NCI-H2171 (cell line): ENCODE measurements at regions not wholly inside any gene's neighbourhood (a gene's known extent, or its start where the extent isn't known, plus 50 kb on each side); places are given as distances from the start of the nearest gene placed in this dataset.

Experiments
- DNase-seq: peaks from one replicate; lab custom pipeline; 2025; lab: John Stamatoyannopoulos, UW

DNA sequence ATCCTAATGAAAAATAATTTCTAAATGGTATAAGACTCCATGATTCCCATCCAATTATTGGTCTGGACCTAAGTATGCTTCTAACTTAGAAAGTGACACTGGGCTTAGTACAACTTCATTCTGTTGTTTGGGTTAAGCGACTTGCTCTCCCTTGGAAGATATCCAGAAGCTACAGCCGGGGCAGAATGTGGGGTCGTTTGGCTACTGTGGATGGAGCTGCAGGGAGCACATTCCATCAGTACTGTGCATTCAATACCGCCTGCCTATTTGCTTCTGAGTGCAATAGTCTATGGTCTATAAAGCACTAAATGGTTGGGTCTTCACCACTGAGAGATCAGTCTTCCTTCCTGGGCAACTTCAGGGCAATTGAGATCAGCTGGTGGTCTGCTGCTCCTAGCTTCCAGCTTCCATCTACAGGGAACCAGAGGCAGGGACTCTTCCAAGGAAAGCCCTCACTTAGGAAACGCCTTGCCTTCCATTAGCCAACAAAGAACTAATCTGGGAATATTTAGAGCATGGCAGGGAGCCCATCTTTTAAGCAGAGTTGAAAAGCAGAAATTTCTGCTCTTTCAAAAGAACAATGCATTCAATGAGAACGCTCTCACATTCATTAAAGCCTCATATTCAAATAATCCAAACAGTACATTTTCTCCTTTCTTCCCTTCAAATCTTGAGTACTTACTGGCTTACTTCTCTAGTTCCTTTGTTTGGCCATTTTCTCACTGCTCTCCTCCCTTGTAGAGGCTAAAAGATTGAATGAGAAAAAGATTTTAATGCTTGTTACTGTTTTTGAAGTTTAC lies 1049.9 kb upstream of the TENM3 start:
- DNase-seq: no peak

GRCh38 chr4:181194096-181194495 lies 1049.1 kb upstream of the TENM3 start:
- no peak for DNase-seq

GRCh38 chr4:181200076-181200475 lies 1043.1 kb upstream of the TENM3 start:
- no peak for DNase-seq

- DNase-seq: no peak
Observed at GRCh38 chr4:181202240-181202639, 1041.0 kb upstream of the TENM3 start.

DNA sequence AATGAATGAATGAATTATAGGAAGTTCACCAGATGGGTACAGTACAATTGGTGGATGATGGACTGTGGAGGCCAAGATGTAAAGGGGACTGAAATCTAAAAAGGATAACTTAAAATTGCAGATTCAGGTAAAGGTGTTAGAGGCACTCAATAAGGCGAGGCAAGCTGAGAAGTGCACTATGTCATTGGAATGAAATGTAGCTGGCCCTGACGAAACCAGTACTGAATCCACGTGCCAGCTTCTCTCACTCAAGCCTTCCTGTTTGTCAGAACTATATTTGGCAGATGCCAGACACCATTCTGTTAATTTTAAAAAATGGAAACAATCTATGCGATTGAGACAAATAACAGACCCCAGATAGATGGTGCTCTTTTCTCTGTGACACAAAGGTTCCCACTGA lies 1039.1 kb upstream of the TENM3 start:
- no peak for DNase-seq

DNA sequence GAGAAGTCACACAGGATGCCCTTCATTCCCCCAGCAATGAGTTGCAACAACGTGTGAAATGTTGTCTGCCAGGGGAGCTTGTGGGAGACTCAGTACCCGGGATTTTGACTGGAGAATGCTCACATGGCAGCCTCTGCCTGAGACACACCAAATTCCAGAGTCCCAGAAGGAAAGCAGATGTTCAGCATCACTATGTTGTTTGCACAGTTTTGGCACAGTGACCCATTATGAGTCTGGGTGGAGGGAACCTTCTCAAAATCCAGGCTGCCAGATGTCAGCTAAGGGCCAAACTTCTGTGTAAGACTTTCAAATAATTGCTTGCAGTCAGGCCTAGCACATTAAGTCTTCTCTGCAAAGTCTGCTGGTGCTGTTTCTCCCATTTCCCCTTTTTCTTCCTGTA lies 1029.7 kb upstream of the TENM3 start:
- DNase-seq: no peak

DNA sequence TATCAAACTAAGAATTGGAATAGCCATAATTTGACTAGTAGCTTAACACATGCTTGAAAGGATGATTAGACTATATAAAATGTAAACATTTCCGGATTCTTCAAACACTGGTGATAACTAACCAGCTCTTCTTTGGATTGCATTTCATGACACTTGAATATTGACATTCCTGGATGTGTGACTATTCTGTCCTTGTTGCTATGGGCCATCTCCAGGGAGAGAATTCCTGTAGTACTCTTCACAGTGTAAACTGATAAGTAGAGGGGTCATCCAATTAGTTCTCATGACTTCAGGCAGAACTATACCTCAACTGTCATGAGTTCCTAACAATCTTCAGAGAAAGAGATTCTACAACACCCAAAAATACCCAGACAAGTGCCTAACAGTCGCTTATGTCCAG lies 1026.7 kb upstream of the TENM3 start:
- DNase-seq: no peak

DNA sequence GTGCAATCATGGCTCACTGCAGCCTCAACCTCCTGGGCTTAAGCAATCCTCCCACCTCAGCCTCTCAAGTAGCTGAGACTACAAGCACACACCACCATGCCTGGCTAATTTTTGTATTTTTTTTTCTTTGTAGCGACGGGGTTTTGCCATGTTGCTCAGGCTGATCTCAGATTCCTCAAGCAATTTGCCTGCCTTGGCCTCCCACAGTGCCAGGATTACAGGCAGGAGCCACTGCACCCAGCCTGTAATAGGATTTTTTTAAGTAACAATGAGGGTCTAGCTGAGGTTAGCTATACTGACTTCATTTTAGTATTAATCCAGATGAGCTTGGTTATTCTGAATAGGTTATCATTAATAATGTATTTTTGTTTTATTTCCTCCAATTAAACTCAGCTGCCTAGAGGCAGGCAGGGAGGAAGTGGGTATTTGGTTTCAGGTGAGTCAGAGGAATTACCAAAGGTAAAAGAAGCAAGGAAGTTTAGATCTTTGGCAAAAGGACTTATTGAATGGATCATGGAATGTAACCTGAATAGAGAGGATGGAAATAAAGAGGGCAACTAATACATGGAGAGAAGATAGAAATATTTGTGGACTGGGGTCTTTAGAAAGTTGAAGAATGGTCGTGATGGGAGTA lies 1023.3 kb upstream of the TENM3 start:
- no peak for DNase-seq

DNA sequence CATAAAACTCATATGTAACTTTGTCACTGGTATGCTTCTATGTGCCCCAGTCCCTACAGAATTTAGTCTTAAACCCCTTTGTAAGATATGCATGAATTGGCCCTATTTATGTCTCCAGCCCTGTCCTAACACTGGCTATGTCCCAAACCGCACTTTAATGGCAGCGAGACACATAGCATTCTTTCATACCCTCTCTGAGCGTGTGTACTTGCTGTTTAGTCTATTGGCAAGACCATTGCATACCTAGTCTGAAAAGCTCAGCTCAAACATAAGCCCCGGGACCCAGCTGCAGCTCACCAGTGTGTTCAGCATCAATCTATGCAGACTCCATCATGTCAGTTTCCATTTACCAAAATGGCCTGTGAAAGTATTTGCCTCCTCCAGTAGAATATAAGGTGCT lies 1018.4 kb upstream of the TENM3 start:
- DNase-seq: no peak

- DNase-seq: no peak
Observed at GRCh38 chr4:181225616-181226261, 1017.5 kb upstream of the TENM3 start.

- no peak for DNase-seq
Observed at GRCh38 chr4:181234951-181235680, 1008.1 kb upstream of the TENM3 start.

- DNase-seq: no peak
Observed at GRCh38 chr4:181245326-181245725, 997.9 kb upstream of the TENM3 start.

DNA sequence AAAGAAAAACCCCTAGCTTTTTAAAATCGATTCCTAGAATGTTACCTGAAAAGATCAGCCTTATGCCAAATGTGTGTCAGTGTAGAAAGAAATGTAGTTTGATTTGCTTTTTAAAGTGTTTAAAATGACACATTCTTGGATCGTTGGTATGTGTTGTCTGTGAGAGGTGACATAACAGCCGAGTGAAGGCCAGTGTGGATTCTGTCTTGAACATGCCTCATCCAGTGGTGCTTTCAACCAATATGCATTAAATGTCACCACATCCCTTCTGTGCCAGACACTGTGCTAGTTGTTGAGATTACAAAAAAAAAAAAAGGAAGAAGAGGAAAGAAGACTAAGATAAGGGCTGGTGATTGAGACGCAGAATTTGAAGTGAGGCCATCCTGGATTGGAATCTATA lies 994.2 kb upstream of the TENM3 start:
- DNase-seq: no peak

DNA sequence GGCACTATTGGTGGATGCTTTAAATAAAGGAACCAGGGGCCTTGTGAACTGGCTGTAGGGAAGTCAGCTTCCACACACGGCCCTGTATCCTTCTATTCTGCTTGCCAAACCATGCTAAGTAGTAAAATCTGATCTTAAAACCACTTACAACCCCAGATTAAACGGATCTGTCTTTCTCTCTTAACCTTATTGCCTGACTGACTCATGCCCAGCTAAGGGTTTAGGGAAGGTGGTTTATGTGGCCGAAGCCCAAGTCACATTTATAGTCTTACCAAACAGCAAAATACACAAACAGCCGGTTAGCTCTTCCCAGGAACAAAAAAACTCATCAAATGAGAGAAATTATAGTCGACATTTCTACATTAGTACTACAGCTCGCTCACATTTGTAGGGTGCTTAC lies 988.4 kb upstream of the TENM3 start:
- DNase-seq: no peak

GRCh38 chr4:181258569-181258968 lies 984.6 kb upstream of the TENM3 start:
- no peak for DNase-seq

DNA sequence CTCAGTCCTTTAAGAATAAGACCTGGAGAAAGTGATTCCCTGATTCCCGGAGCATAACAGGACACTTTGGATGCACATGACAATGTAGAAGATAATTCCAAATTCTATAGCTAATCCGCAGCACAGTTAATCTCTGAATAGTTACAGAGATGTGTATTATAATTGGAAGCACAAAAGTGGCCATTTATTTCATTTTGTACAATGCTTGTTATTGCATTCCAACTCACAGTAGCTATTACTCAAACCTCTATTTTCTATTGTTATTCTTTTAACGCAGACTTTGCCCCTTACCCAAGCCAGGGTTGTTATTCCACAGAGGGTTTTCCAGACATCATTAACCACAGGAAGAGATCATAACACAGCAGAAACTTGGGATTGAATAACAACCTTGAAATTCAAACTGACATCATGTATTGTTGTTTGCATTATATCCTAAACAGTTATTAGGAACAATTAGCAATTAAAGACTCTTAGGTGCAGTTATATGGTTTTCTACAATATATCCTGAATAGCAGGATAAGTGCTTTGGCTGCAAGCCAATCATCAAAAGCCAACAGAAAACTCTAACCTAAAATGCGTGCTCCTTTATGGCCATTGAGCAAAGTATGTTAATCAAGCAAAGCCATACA lies 984.0 kb upstream of the TENM3 start:
- DNase-seq: no peak

- DNase-seq: no peak
Observed at GRCh38 chr4:181261279-181261678, 981.9 kb upstream of the TENM3 start.

DNA sequence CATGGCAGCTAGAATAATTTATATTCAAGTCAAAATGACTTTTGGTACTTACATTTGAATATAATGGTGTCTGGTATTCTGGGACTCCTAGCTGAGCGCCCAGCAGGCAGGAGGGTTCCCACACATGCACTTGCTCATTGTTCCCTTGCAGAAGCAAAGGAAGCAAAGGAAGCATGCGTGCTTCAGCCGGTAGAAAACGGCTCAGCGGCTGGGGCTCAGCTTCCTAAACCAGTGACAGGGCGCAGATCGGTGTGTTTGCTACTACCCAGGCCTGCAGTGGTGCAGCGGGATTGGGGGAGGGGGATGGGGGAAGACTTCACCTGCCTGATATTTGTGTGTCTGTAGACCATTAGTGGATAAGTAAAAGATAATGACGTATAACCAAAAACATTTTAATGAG lies 978.3 kb upstream of the TENM3 start:
- DNase-seq: no peak

DNA sequence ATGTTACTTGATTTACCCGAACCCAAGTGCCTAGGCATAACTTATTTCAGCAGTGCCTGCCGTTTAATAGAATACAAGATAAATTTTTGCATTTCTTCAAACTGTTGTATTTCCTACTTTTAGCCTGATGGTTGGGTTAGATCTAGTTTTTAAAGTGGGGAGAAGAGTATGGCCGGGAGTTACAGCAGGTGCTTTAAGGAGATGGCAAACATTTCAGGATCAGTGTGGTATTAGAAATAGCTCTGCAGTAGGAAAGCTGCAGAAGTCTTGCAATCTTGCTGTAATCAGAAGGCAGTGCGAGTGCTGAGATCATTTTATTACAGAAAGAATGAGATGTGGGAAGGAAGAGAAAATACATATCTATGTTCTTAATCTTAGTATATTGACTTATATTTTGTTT lies 977.8 kb upstream of the TENM3 start:
- DNase-seq: no peak

- no peak for DNase-seq
Observed at GRCh38 chr4:181271116-181271640, 972.0 kb upstream of the TENM3 start.

DNA sequence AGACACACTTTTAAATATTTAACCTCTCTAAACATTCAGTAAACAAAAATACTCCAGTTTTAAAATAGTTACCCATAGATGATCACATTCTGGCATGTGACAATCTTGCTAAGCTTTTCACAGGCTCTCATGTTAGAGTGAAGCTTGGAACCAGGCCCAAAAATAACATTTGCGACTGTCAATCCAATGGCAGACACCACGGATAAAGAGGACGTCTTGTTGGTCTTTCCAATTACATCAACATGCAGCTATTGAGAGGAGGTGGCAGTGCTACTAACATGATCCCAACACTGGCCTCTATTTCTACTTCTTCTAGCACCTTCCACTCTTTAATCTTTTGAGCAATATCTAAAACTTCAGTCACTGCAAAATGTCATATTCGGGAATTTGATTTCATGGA lies 970.8 kb upstream of the TENM3 start:
- no peak for DNase-seq

DNA sequence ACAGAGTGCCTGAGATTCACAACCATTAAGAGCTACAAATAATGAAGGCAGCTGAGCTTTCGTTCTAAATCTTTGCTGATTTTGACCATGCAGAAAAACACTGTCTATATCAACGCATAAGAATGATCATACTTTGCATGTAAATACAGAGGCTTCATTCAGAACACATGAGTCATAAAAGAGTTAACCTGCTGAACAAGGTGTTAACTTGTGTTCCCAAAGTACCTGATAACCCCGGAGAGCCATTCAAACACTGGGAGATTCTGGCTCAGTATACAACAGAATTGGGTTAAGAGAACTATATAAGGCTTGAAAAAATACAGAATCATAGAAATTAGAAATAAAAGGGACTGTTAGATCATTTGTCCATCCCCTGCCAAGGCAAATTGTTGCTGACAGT lies 964.3 kb upstream of the TENM3 start:
- no peak for DNase-seq
